ENCODE measurements at regions not wholly inside any gene's neighbourhood (a gene's known extent, or its start where the extent isn't known, plus 50 kb on each side); places are given as distances from the start of the nearest gene placed in this dataset.

GRCh38 chr9:22265534-22265933 is 181.1 kb upstream of the DMRTA1 start:
- TF ChIP-seq EZH2 (IDR thresholded peaks at IDR 0.05; ENCODE audit: low read depth) (no peak), CTCF (conservative IDR thresholded peaks at IDR 0.05) (no peak)

Measured in PC-9 (cell line).